KG1 (cell line): ENCODE measurements at regions not wholly inside any gene's neighbourhood (a gene's known extent, or its start where the extent isn't known, plus 50 kb on each side); places are given as distances from the start of the nearest gene placed in this dataset.

ENCODE experiments used
- DNase-seq: peaks from one replicate; lab custom pipeline; 2025; lab: John Stamatoyannopoulos, UW

DNA sequence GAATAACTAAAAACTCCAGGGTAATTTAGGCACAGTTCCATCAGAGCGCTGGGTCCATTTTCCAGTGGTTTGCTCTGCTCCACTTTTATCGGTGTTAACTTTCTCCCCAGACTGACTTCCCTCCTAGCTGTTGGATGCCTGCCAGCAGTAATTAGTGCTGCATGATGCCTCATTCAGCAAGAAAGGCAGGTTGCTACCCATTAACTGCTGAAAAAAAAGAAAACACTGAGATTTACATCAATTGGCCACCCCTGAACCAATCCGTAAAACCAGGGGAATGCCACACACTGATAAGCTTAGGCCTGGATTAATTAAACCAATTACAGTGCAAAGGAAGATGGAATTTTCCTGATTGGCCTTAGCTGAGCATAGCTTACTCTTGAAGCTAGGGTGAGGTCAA, 182.4 kb upstream of the CXXC4 start:
- DNase-seq, result no peak

DNA sequence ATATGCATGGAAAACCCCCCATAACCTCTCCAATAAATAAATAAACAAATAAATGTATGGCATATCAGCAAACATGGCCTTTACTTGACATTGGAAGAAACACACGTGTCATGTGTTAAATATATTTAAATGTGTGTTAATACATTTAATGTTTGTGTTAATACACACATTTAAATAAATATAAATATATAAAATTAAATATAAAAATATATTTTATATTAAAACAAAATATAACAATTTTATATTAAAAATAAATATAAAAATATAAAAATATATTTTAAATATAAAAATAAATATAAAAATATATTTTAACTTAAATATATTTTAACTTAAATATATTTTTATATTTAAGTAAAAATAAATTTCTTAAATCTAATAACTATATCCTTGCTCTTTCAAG, 187.6 kb upstream of the CXXC4 start:
- DNase-seq, result no peak

DNA sequence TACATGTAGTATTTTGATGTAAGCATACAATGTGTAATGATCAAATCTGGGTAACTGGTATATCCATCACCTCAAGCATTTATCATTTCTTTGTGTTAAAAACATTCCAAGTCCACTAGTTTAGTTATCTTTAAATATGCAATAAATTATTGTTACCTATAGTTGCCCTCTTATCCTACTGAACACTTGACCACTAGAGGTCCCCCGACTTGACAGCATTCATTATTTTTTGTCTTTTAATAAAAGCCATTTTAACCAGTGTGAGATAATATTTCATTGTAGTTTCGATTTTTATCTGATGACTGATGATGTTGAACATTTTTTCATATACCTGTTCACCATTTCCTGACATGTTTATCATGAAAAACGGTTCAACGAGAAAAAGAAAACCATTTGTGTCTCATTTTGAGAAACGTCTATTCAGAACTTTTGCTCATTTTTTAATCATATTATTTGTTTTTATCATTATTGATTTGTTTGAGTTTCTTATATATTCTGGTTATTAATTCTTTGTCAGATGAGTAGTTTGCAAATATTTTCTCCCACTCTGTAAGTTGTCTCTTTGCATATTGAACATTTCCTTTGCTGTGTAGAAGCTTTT, 199.0 kb upstream of the CXXC4 start:
- DNase-seq, result no peak

DNA sequence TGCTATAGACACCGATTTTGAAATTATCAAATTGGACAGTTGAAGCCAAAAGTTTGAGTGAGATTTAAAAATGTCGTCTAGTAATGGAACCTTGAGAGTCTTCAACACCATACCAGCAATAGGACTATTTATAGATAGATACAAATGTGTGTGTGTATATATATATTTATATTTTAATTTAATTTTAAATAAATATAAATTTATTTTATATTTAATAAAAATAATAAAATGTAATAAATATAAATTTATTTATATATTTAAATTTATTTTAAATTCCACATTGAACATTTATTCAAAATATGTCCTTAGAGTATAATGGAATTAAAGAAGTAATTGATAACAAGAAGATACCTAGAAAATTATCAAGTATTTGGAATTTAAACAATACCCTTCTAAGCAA, 221.9 kb upstream of the CXXC4 start:
- DNase-seq, result no peak

DNA sequence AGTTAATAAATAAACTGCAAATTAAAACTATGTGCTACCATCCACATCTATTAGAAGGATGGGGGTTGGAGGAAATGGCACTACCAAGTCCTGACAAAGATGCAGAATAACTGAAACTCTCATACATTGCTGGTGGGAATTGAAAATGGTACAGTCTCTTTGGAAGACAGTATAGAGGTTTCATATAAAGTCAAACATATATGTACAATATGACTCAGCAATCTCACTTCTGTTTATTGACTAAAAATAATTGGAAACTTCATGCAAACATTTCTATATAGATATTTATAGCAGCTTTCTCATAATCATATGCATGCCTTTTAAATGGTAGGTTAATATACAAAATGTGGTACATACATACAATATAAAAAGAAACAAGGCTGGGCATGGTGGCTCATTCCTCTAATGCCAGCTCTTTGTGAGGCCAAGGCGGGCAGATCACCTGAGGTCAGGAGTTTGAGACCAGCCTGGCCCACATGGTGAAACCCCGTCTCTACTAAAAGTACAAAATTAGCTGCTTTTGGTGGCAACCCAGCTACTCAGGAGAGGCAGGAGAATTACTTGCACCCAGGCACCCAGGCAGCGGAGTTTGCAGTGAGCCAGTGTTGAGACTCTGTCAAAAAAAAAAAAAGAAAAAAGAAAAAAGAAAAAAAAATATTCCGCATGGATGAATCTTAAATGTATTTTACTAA, 225.0 kb upstream of the CXXC4 start:
- DNase-seq, result no peak

DNA sequence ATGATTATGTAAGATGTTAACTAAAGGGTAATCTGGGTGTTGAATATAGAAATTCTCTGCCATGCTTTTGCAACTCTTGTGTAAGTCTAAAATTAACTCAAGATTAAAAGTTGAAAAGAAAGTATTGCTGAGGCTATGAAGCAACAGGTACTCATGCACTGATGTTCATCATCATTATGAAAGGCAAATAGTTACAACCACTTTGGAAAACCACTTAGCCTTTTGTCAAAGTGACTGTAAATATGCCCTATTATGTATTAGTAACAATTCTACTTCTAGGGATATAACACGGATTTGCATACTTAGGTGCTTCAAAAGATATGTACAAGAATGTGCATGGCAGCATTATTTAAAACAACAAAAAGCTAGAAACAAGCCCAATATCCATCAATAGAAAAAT, 227.8 kb upstream of the CXXC4 start:
- no peak for DNase-seq

DNA sequence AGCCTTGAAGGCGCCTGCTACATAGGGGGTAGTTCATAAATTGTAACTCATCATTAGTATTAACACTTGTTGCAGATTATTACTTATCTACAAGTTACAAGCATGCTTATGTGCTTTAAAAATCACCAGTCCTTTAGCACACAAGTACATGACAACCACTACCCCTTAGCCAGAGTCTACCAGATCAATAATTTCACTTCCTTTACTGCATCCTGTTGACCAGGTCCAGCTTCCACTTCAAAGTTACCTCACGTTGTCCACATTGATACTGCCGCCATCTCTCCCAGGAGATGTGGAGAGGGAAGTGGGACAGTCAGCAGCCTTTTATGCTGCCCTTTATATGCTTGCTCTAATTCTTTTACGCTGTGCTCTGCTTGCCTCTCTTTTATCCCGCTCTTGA, 231.3 kb upstream of the CXXC4 start:
- no peak for DNase-seq

DNA sequence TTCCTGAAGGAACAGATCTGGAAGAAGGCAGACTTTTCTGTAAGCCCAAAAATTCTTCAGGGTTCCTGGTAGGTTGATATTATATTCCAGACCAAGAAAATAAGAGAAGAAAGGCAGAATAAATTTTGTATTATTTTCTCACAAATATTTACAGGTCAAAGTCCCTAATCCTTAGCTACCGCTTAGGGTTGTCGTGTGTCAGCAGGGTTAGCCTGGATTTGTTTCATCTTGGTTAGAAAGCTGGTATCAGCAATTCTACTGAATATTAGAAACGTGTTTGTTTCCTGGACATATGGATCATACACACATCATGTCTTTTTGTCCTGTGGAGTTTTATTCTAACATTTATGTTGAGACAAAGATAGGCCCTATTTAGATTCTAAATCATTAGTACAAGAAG, 232.9 kb upstream of the CXXC4 start:
- DNase-seq, result no peak

DNA sequence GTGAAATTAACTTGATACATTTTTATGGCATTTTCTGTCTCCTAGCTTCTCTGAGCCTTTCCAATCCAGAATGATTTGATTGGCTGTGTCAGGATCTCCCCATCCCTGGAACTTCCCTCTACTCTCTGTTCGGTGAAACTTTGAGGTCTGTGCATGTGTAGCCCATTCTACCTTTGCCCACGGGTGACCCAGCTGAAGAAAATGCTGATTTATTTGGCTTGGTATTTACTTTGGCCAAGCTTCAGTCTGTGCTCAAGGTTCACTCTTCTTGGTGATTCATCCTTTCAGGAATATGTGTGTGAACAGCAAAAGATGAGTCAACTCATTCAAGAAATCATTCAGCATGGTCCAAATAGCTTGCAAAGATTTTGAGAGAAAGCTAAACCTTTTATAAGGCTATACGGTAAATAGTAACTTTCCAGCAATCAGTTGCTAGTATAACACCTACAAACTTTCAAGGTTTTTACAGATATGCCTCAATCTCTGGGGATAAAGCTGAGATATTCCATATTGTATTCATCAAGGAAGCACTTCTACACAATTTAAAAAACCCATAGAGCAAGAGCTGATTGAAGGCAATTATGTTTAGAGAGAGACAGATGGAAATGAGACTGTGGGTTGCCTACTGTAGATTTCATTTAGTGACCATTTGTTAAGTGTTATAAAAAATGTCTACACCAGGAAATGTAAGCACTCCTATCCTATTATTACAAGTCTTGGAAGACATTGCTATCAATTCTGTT, 233.9 kb upstream of the CXXC4 start:
- DNase-seq, result no peak

DNA sequence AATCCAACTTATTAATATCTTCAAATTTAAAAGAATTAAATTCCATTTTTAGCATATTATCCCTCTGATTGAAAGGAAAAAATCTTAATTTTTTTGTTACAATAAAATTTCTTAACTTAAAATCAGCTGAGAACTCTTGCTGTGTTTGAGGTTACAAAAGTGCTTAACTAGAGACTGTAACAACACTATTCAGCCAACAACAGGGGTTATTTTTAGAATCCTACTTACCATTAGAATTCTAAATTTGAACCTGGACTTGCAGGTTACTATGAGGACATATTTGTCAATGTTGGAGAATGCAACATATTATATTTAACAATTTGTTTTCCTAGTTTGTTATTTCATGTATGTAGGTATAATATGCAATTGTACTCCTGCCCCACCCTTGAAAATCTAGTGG, 238.1 kb upstream of the CXXC4 start:
- no peak for DNase-seq

DNA sequence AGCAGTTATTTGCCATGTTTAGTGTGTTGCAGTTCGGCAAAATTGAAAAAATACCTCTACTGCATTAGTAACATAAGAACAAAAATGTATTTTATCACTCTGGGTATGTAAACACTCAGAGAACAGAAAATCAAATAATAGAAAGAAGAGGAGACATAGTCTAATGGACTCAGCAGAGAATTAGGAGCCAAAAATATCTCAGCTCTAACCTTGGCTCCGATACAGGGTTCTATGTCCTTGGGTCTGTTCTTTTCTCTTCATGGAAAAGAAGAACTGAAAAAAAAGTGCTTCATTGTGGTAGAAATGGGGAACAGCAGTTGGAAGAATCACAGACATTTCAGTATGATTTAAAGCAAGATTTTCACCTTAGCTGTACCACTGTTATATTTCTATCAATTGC, 240.5 kb upstream of the CXXC4 start:
- DNase-seq, result no peak

DNA sequence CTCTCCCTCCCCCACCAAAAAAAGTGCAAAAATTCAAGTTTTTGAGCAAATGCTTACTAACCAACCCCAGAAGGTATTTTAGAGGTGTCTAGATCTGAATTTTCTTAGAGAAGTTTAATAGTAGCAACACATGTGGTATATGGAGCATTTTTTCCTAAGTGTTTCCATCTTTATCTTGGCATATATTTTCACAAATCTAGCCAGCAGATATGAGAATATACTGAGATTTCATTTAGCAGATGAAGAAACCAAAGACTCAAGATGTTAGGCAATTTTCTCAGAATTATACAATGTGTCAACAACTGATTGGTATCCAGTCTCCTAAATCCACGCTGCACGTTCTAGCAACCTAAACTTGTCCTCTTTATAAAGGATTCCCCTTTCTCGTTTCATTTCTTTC, 245.5 kb upstream of the CXXC4 start:
- DNase-seq, result no peak

DNA sequence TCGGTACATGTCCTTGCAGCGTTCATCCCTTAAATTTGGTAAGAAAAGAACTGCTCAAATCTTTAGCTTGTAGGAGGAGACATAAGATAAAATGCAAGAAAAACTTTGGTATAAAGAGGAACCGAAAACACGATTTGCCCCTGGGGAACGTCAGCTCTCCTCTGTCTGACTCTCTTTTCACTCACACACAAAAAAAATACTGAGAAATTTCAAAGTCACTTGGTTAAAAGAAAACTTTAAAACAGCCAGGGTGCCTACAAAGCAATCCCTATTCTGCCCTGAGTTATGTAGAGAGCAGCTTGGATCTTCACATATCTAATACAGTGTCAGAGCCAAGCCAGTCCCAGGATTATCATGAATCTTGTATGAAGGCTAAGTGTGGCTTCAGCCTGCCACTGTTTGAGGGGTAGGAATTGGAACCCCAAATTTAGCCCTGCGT, 248.5 kb upstream of the CXXC4 start:
- no peak for DNase-seq

DNA sequence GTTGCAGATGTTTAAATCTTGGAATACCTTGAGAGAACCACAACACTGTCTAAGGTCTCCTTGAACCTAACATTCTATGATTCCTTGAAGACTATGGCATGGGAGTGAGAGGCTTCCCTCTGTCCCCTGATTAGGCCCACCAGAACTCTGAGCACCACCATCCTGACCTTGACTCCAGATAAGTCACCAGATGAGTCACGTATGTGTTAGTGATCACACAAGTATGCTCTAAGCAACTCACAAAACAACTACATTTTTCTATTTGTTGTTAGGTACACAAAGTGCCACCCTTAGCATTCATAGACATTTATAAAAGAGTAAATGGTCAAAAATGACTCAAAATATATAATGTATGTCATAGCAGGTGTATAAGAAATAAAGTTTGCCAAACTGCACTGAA, 252.9 kb upstream of the CXXC4 start:
- no peak for DNase-seq

DNA sequence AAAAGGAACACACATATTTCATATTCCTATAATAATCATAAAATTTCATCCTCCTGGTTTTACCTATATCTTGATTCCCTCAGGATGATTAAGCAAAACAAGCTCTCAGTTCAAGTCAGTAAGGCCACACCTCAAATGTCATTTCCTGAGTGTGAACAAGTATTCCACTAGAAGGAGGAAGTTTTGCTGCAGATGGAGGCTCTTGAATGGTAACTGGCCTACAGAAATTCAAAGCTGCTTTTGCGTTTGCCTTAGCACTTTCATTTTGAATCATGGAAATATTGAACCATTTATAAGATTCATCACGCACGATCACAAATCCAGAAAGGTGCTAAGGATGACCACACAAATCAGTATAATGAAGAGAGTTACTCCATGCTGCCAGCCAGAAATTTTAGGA, 254.4 kb upstream of the CXXC4 start:
- DNase-seq, result no peak

DNA sequence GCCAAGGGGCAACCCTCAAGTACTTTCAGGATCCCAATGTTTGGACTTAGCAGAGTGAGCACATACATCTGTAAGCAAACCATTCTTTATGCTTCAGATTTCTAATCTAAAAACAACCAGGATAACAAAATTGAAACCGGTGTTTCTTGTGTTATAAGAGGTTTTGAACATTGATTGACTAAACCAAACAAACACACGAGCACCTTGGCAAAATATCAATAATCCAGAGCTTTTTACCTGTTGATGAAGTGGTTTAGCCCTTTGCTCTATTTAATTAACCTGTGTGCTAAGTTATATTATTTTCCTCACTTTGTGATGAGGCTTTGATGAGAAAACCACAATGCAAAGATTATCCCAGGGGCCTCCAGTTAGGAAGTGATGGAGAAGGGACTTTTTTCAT, 255.3 kb upstream of the CXXC4 start:
- no peak for DNase-seq

DNA sequence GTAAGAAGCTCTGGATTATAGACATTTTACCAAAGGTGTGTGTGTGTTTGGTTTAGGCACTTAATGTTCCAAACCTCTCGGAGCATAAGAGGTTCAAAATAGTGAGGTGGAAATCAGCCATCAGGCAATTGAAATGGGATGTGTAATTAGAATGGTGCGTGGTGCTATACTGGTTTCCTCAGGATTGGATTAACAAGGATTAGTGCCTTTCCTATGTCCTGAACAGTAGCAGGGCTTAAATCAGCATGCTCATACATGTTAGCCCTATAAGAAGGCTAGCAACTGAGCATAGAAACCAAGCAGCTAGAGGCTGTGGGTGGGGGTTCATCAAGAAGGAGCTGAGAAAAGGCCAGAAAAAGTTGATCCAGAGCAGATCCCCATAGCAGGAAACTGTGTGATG, 256.8 kb upstream of the CXXC4 start:
- DNase-seq, result no peak

DNA sequence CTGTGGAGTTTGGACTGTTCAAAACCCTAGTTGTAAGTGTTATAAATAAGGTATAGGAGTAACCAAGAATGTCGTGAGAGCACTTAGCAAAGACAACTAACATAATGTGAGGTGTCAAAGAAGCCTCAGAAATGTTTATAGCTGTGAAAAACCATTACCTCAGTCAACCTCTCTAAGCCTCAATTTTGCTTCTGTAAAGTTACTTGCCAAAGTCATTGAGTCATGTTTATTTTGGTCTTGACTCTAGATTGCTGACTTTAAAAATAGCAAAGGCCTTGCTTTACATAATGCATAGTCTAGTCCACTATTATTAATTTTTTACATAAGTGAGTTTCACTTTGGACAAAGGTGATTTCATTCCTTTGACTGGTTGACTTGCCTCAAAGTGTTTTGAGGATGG, 257.6 kb upstream of the CXXC4 start:
- DNase-seq, result no peak

DNA sequence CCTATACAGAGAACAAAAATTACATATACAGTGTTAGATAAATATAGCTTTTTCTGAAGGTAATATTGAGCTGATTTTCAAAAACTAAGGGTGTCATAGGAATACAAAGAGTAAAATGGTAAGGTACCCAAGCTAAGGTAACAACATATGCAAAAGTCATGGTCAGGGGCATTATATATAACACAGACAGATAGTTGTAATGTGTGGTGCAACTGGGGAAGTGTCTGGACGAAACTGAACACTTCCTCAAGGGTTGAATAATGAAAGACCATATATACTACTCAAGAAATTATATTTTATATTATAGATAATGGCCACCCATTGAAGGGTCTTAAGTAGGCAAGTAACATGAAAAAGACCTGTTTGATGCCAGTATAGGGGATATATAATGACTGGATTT, 262.1 kb upstream of the CXXC4 start:
- no peak for DNase-seq

DNA sequence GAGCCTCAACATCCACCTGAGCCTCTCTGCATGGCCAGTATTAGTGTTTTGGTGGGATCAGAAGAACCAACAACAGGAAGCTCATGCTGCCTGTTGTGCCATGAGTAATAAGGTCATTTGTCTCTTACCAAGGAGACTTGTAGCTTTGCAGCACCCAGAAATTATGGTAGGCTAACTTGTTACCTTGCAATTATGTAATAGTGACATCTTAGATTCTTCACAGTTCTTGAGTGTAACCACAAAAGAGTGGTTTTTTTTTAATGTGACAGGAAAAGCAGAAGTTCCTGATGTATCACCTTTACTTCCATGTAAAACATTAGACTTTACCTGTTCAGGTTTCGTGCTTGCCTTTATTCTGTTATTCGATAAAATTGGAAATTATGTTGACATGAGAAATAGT, 263.9 kb upstream of the CXXC4 start:
- no peak for DNase-seq

DNA sequence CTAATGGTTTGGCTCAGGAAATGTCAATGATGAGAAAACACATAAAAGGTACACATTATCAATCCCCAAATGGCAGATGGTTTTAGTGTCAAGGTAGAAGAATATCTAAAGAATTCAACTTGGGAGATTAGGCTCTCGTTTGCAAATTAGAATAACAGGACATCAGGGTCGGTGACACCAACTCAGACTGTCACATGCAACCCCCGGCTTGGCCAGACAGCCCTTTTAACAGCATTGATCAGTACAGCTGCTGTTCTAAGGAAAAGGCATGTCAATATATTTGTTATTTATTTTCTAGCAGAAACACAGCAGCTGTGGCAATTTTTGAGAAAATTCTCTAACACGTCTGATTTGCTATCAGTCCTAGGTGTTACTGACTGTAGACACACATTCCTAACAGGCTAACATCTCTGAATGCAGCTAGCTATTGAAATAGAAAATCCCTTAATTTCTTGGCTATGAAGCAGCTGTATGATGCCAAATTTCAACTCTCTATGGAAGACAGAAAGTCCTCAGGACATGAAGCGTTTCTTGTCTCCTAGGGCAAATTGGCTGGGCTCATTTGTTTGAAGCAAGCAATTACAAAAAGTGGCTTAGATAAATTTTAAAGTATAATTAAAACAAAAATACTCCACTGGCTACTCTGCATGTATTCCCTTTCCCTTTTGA, 269.0 kb upstream of the CXXC4 start:
- DNase-seq, result no peak

DNA sequence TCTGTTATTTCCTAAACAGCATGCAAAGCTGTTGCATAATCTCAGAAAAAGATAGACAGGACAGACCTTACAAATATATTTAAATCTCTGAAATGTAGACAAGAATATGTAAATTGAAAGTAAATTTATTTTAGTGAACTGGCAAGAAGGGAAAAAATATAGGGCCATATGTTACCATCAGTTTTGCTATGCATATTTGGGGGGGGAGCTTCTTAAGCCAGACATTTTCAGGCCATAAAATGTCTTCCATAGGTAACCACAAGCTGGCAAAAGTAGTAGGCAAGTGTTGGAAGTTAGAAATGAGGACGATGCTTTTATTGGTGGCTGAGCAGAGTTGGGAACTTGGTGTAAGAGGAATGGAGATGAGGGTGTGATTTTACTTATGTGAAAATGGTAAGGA, 272.0 kb upstream of the CXXC4 start:
- DNase-seq, result no peak

DNA sequence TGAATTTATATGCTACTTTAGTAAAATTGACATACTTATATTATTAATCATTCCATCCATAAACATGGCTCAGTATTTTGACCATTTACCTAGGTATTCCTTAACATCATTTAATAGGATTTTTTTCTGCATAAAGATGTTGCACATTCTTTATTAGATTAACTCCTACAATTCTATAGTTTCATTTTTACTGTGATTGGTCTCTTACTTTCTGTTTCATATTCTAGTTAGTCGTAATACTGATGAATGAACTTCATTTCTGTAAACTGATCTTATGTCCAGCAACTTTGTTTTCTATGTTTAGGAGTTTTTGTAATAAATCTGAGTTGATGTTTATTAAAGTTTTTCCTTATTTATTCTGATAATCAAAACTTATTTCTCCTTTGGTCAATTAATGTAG, 278.2 kb upstream of the CXXC4 start:
- DNase-seq, result no peak
